Transverse colon (tissue), 4 donors: ENCODE measurements at regions not wholly inside any gene's neighbourhood (a gene's known extent, or its start where the extent isn't known, plus 50 kb on each side); places are given as distances from the start of the nearest gene placed in this dataset.

ENCODE experiments used
- EP300 ChIP-seq: sonication (generic); formaldehyde crosslinking; IDR thresholded peaks from one replicate; pipeline ENCODE4 v1.6.1; 2017; ENCODE audit warnings: antibody characterized with exemption, low read depth
- POLR2AphosphoS5 ChIP-seq, 3 donors: sonication (generic); formaldehyde crosslinking; IDR thresholded peaks; one replicate each; pipeline ENCODE4 v1.6.1; 2016; ENCODE audit warnings: antibody characterized with exemption in 3 of 3
- TF ChIP-seq, protein P1 (sequence below), 5 experiments: fragments of 200-600 bp in 3 of 5; fragments of 450-650 bp in 2 of 5; sonication (generic) in 3 of 5; IDR thresholded peaks; 1 replicate in 2 of 5; 2 replicates in 3 of 5; pipeline ENCODE4 v1.5.1; 2016 to 2017; ENCODE audit warnings: antibody characterized with exemption in 5 of 5, inconsistent platforms in 3 of 5, mild to moderate bottlenecking in 2 of 5, moderate library complexity in 1 of 5

DNA sequence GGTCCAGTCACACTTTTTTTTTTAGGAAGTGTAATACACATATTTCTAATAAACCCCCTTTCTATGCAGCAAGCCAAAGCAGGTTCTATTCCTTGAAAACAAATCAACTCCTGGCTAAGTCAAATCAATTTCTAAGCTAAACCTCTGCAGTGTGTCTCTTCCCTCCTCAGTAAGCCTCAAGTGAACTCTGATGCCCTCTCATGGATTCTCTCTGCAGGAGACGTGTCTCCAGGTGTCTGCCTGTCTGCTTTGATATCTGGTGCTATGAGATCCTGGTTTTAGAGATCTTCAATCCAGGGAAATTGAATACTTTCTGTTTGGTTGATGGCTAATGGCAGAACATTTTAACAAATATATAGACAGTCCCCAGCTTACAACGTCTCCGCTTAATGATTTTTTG, 791.7 kb downstream of the AACS start:
- TF ChIP-seq, protein P1, sequence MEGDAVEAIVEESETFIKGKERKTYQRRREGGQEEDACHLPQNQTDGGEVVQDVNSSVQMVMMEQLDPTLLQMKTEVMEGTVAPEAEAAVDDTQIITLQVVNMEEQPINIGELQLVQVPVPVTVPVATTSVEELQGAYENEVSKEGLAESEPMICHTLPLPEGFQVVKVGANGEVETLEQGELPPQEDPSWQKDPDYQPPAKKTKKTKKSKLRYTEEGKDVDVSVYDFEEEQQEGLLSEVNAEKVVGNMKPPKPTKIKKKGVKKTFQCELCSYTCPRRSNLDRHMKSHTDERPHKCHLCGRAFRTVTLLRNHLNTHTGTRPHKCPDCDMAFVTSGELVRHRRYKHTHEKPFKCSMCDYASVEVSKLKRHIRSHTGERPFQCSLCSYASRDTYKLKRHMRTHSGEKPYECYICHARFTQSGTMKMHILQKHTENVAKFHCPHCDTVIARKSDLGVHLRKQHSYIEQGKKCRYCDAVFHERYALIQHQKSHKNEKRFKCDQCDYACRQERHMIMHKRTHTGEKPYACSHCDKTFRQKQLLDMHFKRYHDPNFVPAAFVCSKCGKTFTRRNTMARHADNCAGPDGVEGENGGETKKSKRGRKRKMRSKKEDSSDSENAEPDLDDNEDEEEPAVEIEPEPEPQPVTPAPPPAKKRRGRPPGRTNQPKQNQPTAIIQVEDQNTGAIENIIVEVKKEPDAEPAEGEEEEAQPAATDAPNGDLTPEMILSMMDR (IDR thresholded peaks at IDR 0.05) = no peak
- TF ChIP-seq POLR2AphosphoS5 (IDR thresholded peaks at IDR 0.05) (no peak), EP300 (no peak)
